ENCODE measurements at regions not wholly inside any gene's neighbourhood (a gene's known extent, or its start where the extent isn't known, plus 50 kb on each side); places are given as distances from the start of the nearest gene placed in this dataset.

- no peak for TF ChIP-seq CTCF (conservative IDR thresholded peaks at IDR 0.05)
- no peak overlapping the region for H4K8ac ChIP-seq (replicated peaks; ENCODE audit: insufficient read length, low read depth, low read length)
- peaks cover 85 to 88% of the 10 kb centered on the region in 2 experiments for H3K4me1 Mint-ChIP-seq
- no peaks in the 10 kb centered on the region for H3K36me3 Mint-ChIP-seq (ENCODE audit: insufficient read depth in 1 of 3, low read depth in 3 of 3)
- no peak overlapping the region for H2BK5ac ChIP-seq (ENCODE audit: insufficient read length, low read length)
- no peaks in the 10 kb centered on the region for H4K20me1 ChIP-seq (ENCODE audit: control insufficient read depth, insufficient read depth, insufficient read length)
- no peak for DNase-seq
- H4K91ac ChIP-seq (ENCODE audit: insufficient read length, low read depth, low read length), result no peak overlapping the region
- H3K27ac Mint-ChIP-seq, result peak overlapping the region; percentile 47 to 86 (median 66); a peak in 6 of 7 replicates
- no peak overlapping the region for H4K5ac ChIP-seq (ENCODE audit: insufficient read length, low read depth, low read length)
- no peak overlapping the region for H3K27ac ChIP-seq (ENCODE audit: insufficient read length, low read depth, low read length)
- H3K4me2 ChIP-seq (ENCODE audit: insufficient read depth, insufficient read length, low read length), result no peak overlapping the region
- H2AFZ ChIP-seq (ENCODE audit: low read length), result no peak overlapping the region
- H3K9me3 Mint-ChIP-seq, result no peaks in the 10 kb centered on the region
- no peak overlapping the region for H2BK12ac ChIP-seq (ENCODE audit: insufficient read length, low read depth, low read length)
- no peak overlapping the region for H3K23ac ChIP-seq (ENCODE audit: insufficient read length, low read depth, low read length)
- H3K27me3 Mint-ChIP-seq (ENCODE audit: low read depth), result no peaks in the 10 kb centered on the region
- WGBS (ENCODE audit: extremely low coverage, insufficient read length, low lambda C conversion rate), result no CpG with 5 or more reads among the region's 1 CpG
- no peak overlapping the region for H2BK15ac ChIP-seq (ENCODE audit: low read depth, low read length)
- H3K56ac ChIP-seq (ENCODE audit: insufficient read length, low read depth, low read length), result no peak overlapping the region
- H3K23me2 ChIP-seq (ENCODE audit: insufficient read length, low read depth, low read length, poor library complexity, severe bottlenecking), result no peaks in the 10 kb centered on the region
- H3K9ac ChIP-seq (ENCODE audit: extremely low read depth, insufficient read length, low read length), result no peak overlapping the region
- H3K79me2 ChIP-seq (ENCODE audit: insufficient read depth, low read length), result peaks cover 7% of the 10 kb centered on the region; the same call in 1 of the 2 replicates
- no peak overlapping the region for H3K18ac ChIP-seq (ENCODE audit: insufficient read length, low read depth, low read length)
- H3K4me1 ChIP-seq (ENCODE audit: insufficient read depth, low read length), result peaks cover 24% of the 10 kb centered on the region
- H3T11ph ChIP-seq (ENCODE audit: low read length), result no peak overlapping the region
- H2BK20ac ChIP-seq (ENCODE audit: low read depth, low read length, poor library complexity, severe bottlenecking), result no peak overlapping the region
- no peaks in the 10 kb centered on the region for H3K9me3 ChIP-seq (ENCODE audit: control insufficient read depth, low read depth, low read length)
- no peak overlapping the region for H3K4ac ChIP-seq (ENCODE audit: low read depth, low read length)
- no peak overlapping the region for H2BK120ac ChIP-seq (ENCODE audit: low read depth, low read length, poor library complexity, severe bottlenecking)
- peaks cover 3% of the 10 kb centered on the region for H3K79me1 ChIP-seq (ENCODE audit: insufficient read depth, low read depth, low read length, poor library complexity, severe bottlenecking)
- H3K27me3 ChIP-seq (ENCODE audit: insufficient read depth, low read length), result no peaks in the 10 kb centered on the region
- H2AK5ac ChIP-seq (ENCODE audit: insufficient read length, low read length), result no peak overlapping the region
- no peak overlapping the region for H3K14ac ChIP-seq (ENCODE audit: insufficient read depth, low read length)
- no peak overlapping the region for H3K4me3 Mint-ChIP-seq
These were observed 89.9 kb downstream of the FAT3 start for GRCh38 chr11:92314499-92314898.
